GM12878 (cell line): ENCODE measurements at regions not wholly inside any gene's neighbourhood (a gene's known extent, or its start where the extent isn't known, plus 50 kb on each side); places are given as distances from the start of the nearest gene placed in this dataset.

Source experiments
- ATF7 ChIP-seq: fragments of 450-650 bp; IDR thresholded peaks from 2 replicates; pipeline ENCODE4 v1.6.1; 2016; ENCODE audit warnings: low read depth, mild to moderate bottlenecking
- BRCA1 ChIP-seq: IDR thresholded peaks from 2 replicates; pipeline ENCODE4 v1.6.1; 2011; ENCODE audit warnings: low read depth, low read length, improper control_type of control experiment
- CREB1 ChIP-seq: IDR thresholded peaks from 2 replicates; pipeline ENCODE4 v1.6.1; 2012; ENCODE audit warnings: low read depth, mild to moderate bottlenecking, inconsistent platforms
- CREM ChIP-seq: IDR thresholded peaks from 2 replicates; pipeline ENCODE4 v1.6.1; 2014; ENCODE audit warnings: antibody characterized with exemption, low read depth
- DPF2 ChIP-seq: fragments of 450-650 bp; IDR thresholded peaks from 2 replicates; pipeline ENCODE4 v1.6.1; 2017; ENCODE audit warnings: mild to moderate bottlenecking
- EP300 ChIP-seq, 2 experiments: fragments of 150-350 bp in 1 of 2; IDR thresholded peaks; 2 replicates each; pipeline ENCODE4 v1.6.1; 2011 to 2012; ENCODE audit warnings: low read depth in 2 of 2, low read length in 2 of 2, borderline replicate concordance in 1 of 2, improper control_type of control experiment in 1 of 2, inconsistent platforms in 1 of 2; ENCODE audit not compliant: control insufficient read depth in 1 of 2
- ETV6 ChIP-seq, 2 experiments: fragments of 450-650 bp in 1 of 2; IDR thresholded peaks in 1 of 2; conservative IDR thresholded peaks in 1 of 2; 2 replicates each; pipeline ENCODE4 v1.6.1; 2014; ENCODE audit warnings: antibody characterized with exemption in 1 of 2, borderline replicate concordance in 1 of 2, low read depth in 1 of 2, mild to moderate bottlenecking in 1 of 2, moderate library complexity in 1 of 2
- HCFC1 ChIP-seq: fragments of 150-350 bp; IDR thresholded peaks from 2 replicates; pipeline ENCODE4 v1.6.1; 2014; ENCODE audit warnings: low read length
- IKZF1 ChIP-seq: fragments of 450-650 bp; conservative IDR thresholded peaks from 2 replicates; pipeline ENCODE4 v1.6.1; 2017; ENCODE audit warnings: antibody characterized with exemption, mild to moderate bottlenecking
- KDM1A ChIP-seq: fragments of 200-600 bp; sonication (generic); IDR thresholded peaks from 2 replicates; pipeline ENCODE4 v1.6.1; 2016; ENCODE audit warnings: borderline replicate concordance
- NFIC ChIP-seq: IDR thresholded peaks from 2 replicates; pipeline ENCODE4 v1.6.1; 2012; ENCODE audit warnings: low read depth, mild to moderate bottlenecking, inconsistent platforms, low read length, moderate library complexity
- NR2F1 ChIP-seq: fragments of 450-650 bp; conservative IDR thresholded peaks from 2 replicates; pipeline ENCODE4 v1.6.1; 2017; ENCODE audit warnings: mild to moderate bottlenecking
- PAX8 ChIP-seq: fragments of 450-650 bp; IDR thresholded peaks from 2 replicates; pipeline ENCODE4 v1.6.1; 2017; ENCODE audit warnings: mild to moderate bottlenecking, moderate library complexity
- POLR2AphosphoS5 ChIP-seq: IDR thresholded peaks from 2 replicates; pipeline ENCODE4 v1.6.1; 2011; ENCODE audit warnings: mild to moderate bottlenecking, low read length, inconsistent platforms
- RAD21 ChIP-seq: IDR thresholded peaks from 2 replicates; pipeline ENCODE4 v1.6.1; 2011; ENCODE audit warnings: mild to moderate bottlenecking, low read depth, low read length, moderate library complexity; ENCODE audit not compliant: insufficient read depth
- RUNX3 ChIP-seq: IDR thresholded peaks from 2 replicates; pipeline ENCODE4 v1.6.1; 2012; ENCODE audit warnings: low read length, inconsistent platforms
- SIN3A ChIP-seq: IDR thresholded peaks from 2 replicates; pipeline ENCODE4 v1.6.1; 2012; ENCODE audit warnings: low read depth, low read length, improper control_type of control experiment
- SREBF2 ChIP-seq: IDR thresholded peaks from 2 replicates; pipeline ENCODE4 v1.6.1; 2012; ENCODE audit warnings: mild to moderate bottlenecking, low read length
- TCF7 ChIP-seq: IDR thresholded peaks from 2 replicates; pipeline ENCODE4 v1.6.1; 2014; ENCODE audit warnings: antibody characterized with exemption, borderline replicate concordance
- YBX1 ChIP-seq: fragments of 450-650 bp; IDR thresholded peaks from 2 replicates; pipeline ENCODE4 v1.6.1; 2016; ENCODE audit warnings: antibody characterized with exemption
- ZNF24 ChIP-seq: fragments of 450-650 bp; IDR thresholded peaks from 2 replicates; pipeline ENCODE4 v1.6.1; 2017; ENCODE audit warnings: antibody characterized with exemption, mild to moderate bottlenecking
- TF ChIP-seq, protein P1 (sequence below): fragments of 450-650 bp; formaldehyde crosslinking; IDR thresholded peaks from 2 replicates; pipeline ENCODE4 v1.4.0; 2020; ENCODE audit warnings: mild to moderate bottlenecking, moderate library complexity

DNA sequence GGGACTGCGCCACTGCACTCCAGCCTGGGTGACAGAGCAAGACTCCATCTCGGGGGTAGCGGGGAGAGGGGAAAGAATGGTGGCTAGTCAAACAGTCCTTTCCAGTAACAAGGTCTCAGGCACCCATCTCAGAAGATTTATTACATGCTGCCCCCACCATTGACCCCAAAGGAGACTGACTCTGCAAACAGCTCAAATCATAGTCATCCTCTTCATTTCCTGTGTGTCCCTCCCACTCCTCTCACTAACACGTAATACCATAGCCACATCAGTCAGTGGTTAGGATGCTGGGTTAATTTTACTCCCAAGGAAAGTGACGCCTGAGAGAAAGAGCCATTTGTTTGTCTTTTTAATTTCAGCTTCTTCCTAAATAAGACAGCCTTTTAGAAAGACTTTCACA is 56.6 kb upstream of the BET1 start (continued):
- TF ChIP-seq ATF7 (peak; percentile 34; the same call in 1 of the 2 replicates), POLR2AphosphoS5 (no peak), EP300 (IDR thresholded peaks at IDR 0.05; ENCODE audit: borderline replicate concordance in 1 of 2, control insufficient read depth in 1 of 2, low read depth in 2 of 2, low read length in 2 of 2) (peak; percentile 13 to 29; a peak in 1 of 4 replicates), NR2F1 (peak; percentile 72), PAX8 (no peak), ZNF24 (no peak), HCFC1 (no peak), CREB1 (peak; percentile 64; the same call in 1 of the 2 replicates), RUNX3 (peak; percentile 87), KDM1A (no peak), RAD21 (no peak), BRCA1 (no peak), IKZF1 (peak; percentile 58), DPF2 (0 out of 2 replicates have a peak, but pooled peaks have one; percentile 24), SIN3A (no peak), YBX1 (no peak), TCF7 (peak; percentile 89), ETV6 (conservative IDR thresholded peaks at IDR 0.05 in 1 of 2, IDR thresholded peaks at IDR 0.05 in 1 of 2; ENCODE audit: borderline replicate concordance in 1 of 2, low read depth in 1 of 2) (peak in 1 of 2 experiments; percentile 39; a peak in 2 of 4 replicates), SREBF2 (no peak), CREM (peak; percentile 82), NFIC (peak; percentile 70; the same call in 1 of the 2 replicates)
- TF ChIP-seq, protein P1, sequence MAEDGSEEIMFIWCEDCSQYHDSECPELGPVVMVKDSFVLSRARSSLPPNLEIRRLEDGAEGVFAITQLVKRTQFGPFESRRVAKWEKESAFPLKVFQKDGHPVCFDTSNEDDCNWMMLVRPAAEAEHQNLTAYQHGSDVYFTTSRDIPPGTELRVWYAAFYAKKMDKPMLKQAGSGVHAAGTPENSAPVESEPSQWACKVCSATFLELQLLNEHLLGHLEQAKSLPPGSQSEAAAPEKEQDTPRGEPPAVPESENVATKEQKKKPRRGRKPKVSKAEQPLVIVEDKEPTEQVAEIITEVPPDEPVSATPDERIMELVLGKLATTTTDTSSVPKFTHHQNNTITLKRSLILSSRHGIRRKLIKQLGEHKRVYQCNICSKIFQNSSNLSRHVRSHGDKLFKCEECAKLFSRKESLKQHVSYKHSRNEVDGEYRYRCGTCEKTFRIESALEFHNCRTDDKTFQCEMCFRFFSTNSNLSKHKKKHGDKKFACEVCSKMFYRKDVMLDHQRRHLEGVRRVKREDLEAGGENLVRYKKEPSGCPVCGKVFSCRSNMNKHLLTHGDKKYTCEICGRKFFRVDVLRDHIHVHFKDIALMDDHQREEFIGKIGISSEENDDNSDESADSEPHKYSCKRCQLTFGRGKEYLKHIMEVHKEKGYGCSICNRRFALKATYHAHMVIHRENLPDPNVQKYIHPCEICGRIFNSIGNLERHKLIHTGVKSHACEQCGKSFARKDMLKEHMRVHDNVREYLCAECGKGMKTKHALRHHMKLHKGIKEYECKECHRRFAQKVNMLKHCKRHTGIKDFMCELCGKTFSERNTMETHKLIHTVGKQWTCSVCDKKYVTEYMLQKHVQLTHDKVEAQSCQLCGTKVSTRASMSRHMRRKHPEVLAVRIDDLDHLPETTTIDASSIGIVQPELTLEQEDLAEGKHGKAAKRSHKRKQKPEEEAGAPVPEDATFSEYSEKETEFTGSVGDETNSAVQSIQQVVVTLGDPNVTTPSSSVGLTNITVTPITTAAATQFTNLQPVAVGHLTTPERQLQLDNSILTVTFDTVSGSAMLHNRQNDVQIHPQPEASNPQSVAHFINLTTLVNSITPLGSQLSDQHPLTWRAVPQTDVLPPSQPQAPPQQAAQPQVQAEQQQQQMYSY = no peak
